Activated B cell treated with CpG ODN at 0.5 μM for 24 hours (primary cell): ENCODE measurements at regions not wholly inside any gene's neighbourhood (a gene's known extent, or its start where the extent isn't known, plus 50 kb on each side); places are given as distances from the start of the nearest gene placed in this dataset.

Experiments
- ATAC-seq: fragments of 200-7000 bp; cut with Tn5 transposase; one replicate; pipeline ENCODE4 v1.10.0; 2021; ENCODE audit warnings: low read depth, mild to moderate bottlenecking, moderate library complexity
- CTCF ChIA-PET: fragments of 350-600 bp; sonication (Branson Sonifier 250); formaldehyde crosslinking; loops from one replicate; lab custom pipeline; 2021; ENCODE audit warnings: antibody characterized with exemption; lab: Charles Lee
- POLR2A ChIA-PET: fragments of 350-600 bp; sonication (Branson Sonifier 250); formaldehyde crosslinking; loops from one replicate; lab custom pipeline; 2021; ENCODE audit warnings: antibody characterized with exemption; lab: Charles Lee
- DNase-seq: peaks from one replicate; pipeline ENCODE4 v3.0.0; 2022
- H3K27ac Mint-ChIP-seq: one replicate; pipeline ENCODE4 v1.8.0; 2020; ENCODE audit warnings: mixed read lengths
- H3K27me3 Mint-ChIP-seq: one replicate; pipeline ENCODE4 v1.8.0; 2021; ENCODE audit warnings: mixed read lengths
- H3K36me3 Mint-ChIP-seq: one replicate; pipeline ENCODE4 v1.8.0; 2021; ENCODE audit warnings: low read depth, mixed read lengths
- H3K4me1 Mint-ChIP-seq: one replicate; pipeline ENCODE4 v1.8.0; 2021; ENCODE audit warnings: mixed read lengths
- H3K4me3 Mint-ChIP-seq: one replicate; pipeline ENCODE4 v1.8.0; 2020; ENCODE audit warnings: mild to moderate bottlenecking, mixed read lengths
- H3K9me3 Mint-ChIP-seq: one replicate; pipeline ENCODE4 v1.8.0; 2020; ENCODE audit warnings: mixed read lengths
- CTCF ChIP-seq: fragments of 200-600 bp; IDR thresholded peaks from one replicate; pipeline ENCODE4 v1.8.0; 2022; ENCODE audit warnings: antibody characterized with exemption, mild to moderate bottlenecking
- intact Hi-C: fragments of 100-400 bp; cut with micrococcal nuclease; formaldehyde crosslinking; loops from one replicate; pipeline ENCODE4 v1.15.1; 2024

- H3K9me3 Mint-ChIP-seq: no peaks in the 10 kb centered on the region
- H3K4me1 Mint-ChIP-seq: no peaks in the 10 kb centered on the region
- H3K27me3 Mint-ChIP-seq: no peaks in the 10 kb centered on the region
- H3K27ac Mint-ChIP-seq: no peak overlapping the region
- H3K36me3 Mint-ChIP-seq: no peaks in the 10 kb centered on the region
- ChIA-PET CTCF (no interaction called here), POLR2A (no interaction called here)
- ATAC-seq: no peak
- no peak for TF ChIP-seq CTCF
- no peak for DNase-seq
- H3K4me3 Mint-ChIP-seq: no peak overlapping the region
- intact Hi-C loops: no loop called here
These were observed 459.4 kb upstream of the SGCD start for GRCh38 chr5:155867522-155868088.

GRCh38 chr5:155870636-155871035 is 456.3 kb upstream of the SGCD start:
- no peak overlapping the region for H3K4me3 Mint-ChIP-seq
- no peaks in the 10 kb centered on the region for H3K9me3 Mint-ChIP-seq
- no peak for DNase-seq
- intact Hi-C loops: no loop called here
- no peaks in the 10 kb centered on the region for H3K36me3 Mint-ChIP-seq
- no peak overlapping the region for H3K27ac Mint-ChIP-seq
- ATAC-seq: no peak
- no peaks in the 10 kb centered on the region for H3K27me3 Mint-ChIP-seq
- POLR2A ChIA-PET: no interaction called here
- no peaks in the 10 kb centered on the region for H3K4me1 Mint-ChIP-seq
- TF ChIP-seq CTCF: no peak
- CTCF ChIA-PET: no interaction called here

- H3K9me3 Mint-ChIP-seq: no peaks in the 10 kb centered on the region
- intact Hi-C loops: no loop called here
- CTCF ChIA-PET: no interaction called here
- no peak for ATAC-seq
- no peak for DNase-seq
- no peak overlapping the region for H3K4me3 Mint-ChIP-seq
- H3K4me1 Mint-ChIP-seq: no peaks in the 10 kb centered on the region
- POLR2A ChIA-PET: no interaction called here
- H3K27me3 Mint-ChIP-seq: no peaks in the 10 kb centered on the region
- no peaks in the 10 kb centered on the region for H3K36me3 Mint-ChIP-seq
- H3K27ac Mint-ChIP-seq: no peak overlapping the region
- TF ChIP-seq CTCF: no peak
These were observed 455.3 kb upstream of the SGCD start for GRCh38 chr5:155871623-155872022.

- DNase-seq: no peak
- Mint-ChIP-seq H3K27me3 (no peaks in the 10 kb centered on the region), H3K27ac (no peak overlapping the region), H3K36me3 (no peaks in the 10 kb centered on the region), H3K4me3 (no peak overlapping the region), H3K9me3 (no peaks in the 10 kb centered on the region), H3K4me1 (no peaks in the 10 kb centered on the region)
- no peak for TF ChIP-seq CTCF
- ChIA-PET CTCF (no interaction called here), POLR2A (no interaction called here)
- ATAC-seq: no peak
- intact Hi-C loops: no loop called here
These were observed 454.2 kb upstream of the SGCD start for GRCh38 chr5:155872629-155873220.

- H3K27ac Mint-ChIP-seq: no peak overlapping the region
- DNase-seq (no peak), ATAC-seq (no peak)
- H3K4me1 Mint-ChIP-seq: no peaks in the 10 kb centered on the region
- ChIA-PET POLR2A (no interaction called here), CTCF (no interaction called here)
- no peaks in the 10 kb centered on the region for H3K36me3 Mint-ChIP-seq
- intact Hi-C loops: no loop called here
- no peak overlapping the region for H3K4me3 Mint-ChIP-seq
- TF ChIP-seq CTCF: no peak
- no peaks in the 10 kb centered on the region for H3K9me3 Mint-ChIP-seq
- H3K27me3 Mint-ChIP-seq: no peaks in the 10 kb centered on the region
These were observed 447.9 kb upstream of the SGCD start for GRCh38 chr5:155878991-155879575.
